KMS-11 (cell line): ENCODE measurements at regions not wholly inside any gene's neighbourhood (a gene's known extent, or its start where the extent isn't known, plus 50 kb on each side); places are given as distances from the start of the nearest gene placed in this dataset.

Source experiments
- H2AFZ ChIP-seq: fragments of 200-600 bp; sonication (generic); 2 replicates; pipeline ENCODE4 v1.6.1; 2016; ENCODE audit warnings: antibody characterized with exemption, mixed run types, low read depth
- H3K27ac ChIP-seq: fragments of 200-600 bp; sonication (generic); 2 replicates; pipeline ENCODE4 v1.6.1; 2016; ENCODE audit warnings: mild to moderate bottlenecking, mixed run types
- H3K27me3 ChIP-seq: fragments of 200-600 bp; sonication (generic); 2 replicates; pipeline ENCODE4 v1.6.1; 2017; ENCODE audit warnings: mild to moderate bottlenecking, low read depth, mixed run types, moderate library complexity; ENCODE audit not compliant: insufficient read depth
- H3K36me3 ChIP-seq: fragments of 200-600 bp; sonication (generic); 2 replicates; pipeline ENCODE4 v1.6.1; 2017; ENCODE audit warnings: mild to moderate bottlenecking, mixed run types; ENCODE audit not compliant: insufficient read depth
- H3K4me1 ChIP-seq: fragments of 200-600 bp; sonication (generic); 2 replicates; pipeline ENCODE4 v1.6.1; 2016; ENCODE audit warnings: mild to moderate bottlenecking, low read depth, mixed run types; ENCODE audit not compliant: poor library complexity, severe bottlenecking
- H3K4me2 ChIP-seq: fragments of 200-600 bp; sonication (generic); 2 replicates; pipeline ENCODE4 v1.7.0; 2016; ENCODE audit warnings: mild to moderate bottlenecking, mixed run types
- H3K4me3 ChIP-seq: fragments of 200-600 bp; sonication (generic); IDR thresholded peaks from 2 replicates; pipeline ENCODE4 v1.6.1; 2017; ENCODE audit warnings: low read depth, low read length, mixed read lengths; ENCODE audit not compliant: insufficient read depth
- H3K79me2 ChIP-seq: fragments of 200-600 bp; sonication (generic); 2 replicates; pipeline ENCODE4 v1.6.1; 2016; ENCODE audit warnings: low read depth, mixed run types; ENCODE audit not compliant: insufficient read depth
- H3K9ac ChIP-seq: fragments of 200-600 bp; sonication (generic); 2 replicates; pipeline ENCODE4 v1.6.1; 2016; ENCODE audit warnings: mild to moderate bottlenecking, mixed run types
- H4K20me1 ChIP-seq: fragments of 200-600 bp; sonication (generic); 2 replicates; pipeline ENCODE4 v1.6.1; 2016; ENCODE audit warnings: mild to moderate bottlenecking, mixed run types; ENCODE audit not compliant: insufficient read depth
- TF ChIP-seq, protein P1 (sequence below): fragments of 200-600 bp; sonication (generic); conservative IDR thresholded peaks from 2 replicates; pipeline ENCODE4 v1.6.1; 2017; ENCODE audit warnings: low read depth, mild to moderate bottlenecking, antibody characterized with exemption, low read length, moderate library complexity, mixed read lengths

GRCh38 chr13:76132532-76132931 lies 496.4 kb downstream of the LMO7 start:
- no peak overlapping the region for H3K9ac ChIP-seq
- H3K4me1 ChIP-seq, result no peaks in the 10 kb centered on the region
- H3K4me3 ChIP-seq, result no peak overlapping the region
- TF ChIP-seq, protein P1, sequence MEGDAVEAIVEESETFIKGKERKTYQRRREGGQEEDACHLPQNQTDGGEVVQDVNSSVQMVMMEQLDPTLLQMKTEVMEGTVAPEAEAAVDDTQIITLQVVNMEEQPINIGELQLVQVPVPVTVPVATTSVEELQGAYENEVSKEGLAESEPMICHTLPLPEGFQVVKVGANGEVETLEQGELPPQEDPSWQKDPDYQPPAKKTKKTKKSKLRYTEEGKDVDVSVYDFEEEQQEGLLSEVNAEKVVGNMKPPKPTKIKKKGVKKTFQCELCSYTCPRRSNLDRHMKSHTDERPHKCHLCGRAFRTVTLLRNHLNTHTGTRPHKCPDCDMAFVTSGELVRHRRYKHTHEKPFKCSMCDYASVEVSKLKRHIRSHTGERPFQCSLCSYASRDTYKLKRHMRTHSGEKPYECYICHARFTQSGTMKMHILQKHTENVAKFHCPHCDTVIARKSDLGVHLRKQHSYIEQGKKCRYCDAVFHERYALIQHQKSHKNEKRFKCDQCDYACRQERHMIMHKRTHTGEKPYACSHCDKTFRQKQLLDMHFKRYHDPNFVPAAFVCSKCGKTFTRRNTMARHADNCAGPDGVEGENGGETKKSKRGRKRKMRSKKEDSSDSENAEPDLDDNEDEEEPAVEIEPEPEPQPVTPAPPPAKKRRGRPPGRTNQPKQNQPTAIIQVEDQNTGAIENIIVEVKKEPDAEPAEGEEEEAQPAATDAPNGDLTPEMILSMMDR, result no peak
- H3K4me2 ChIP-seq, result no peak overlapping the region
- H2AFZ ChIP-seq, result no peak overlapping the region
- H3K27ac ChIP-seq, result no peak overlapping the region
- no peaks in the 10 kb centered on the region for H3K79me2 ChIP-seq
- no peaks in the 10 kb centered on the region for H3K27me3 ChIP-seq
- no peaks in the 10 kb centered on the region for H4K20me1 ChIP-seq
- no peaks in the 10 kb centered on the region for H3K36me3 ChIP-seq

- Histone ChIP-seq H3K4me3 (no peak overlapping the region), H3K79me2 (no peaks in the 10 kb centered on the region), H2AFZ (no peak overlapping the region), H4K20me1 (no peaks in the 10 kb centered on the region), H3K4me1 (no peaks in the 10 kb centered on the region), H3K9ac (no peak overlapping the region), H3K27ac (no peak overlapping the region), H3K27me3 (no peaks in the 10 kb centered on the region), H3K36me3 (no peaks in the 10 kb centered on the region), H3K4me2 (no peak overlapping the region)
- TF ChIP-seq, protein P1, result no peak
Observed at GRCh38 chr13:76131551-76131950, 495.4 kb downstream of the LMO7 start.

DNA sequence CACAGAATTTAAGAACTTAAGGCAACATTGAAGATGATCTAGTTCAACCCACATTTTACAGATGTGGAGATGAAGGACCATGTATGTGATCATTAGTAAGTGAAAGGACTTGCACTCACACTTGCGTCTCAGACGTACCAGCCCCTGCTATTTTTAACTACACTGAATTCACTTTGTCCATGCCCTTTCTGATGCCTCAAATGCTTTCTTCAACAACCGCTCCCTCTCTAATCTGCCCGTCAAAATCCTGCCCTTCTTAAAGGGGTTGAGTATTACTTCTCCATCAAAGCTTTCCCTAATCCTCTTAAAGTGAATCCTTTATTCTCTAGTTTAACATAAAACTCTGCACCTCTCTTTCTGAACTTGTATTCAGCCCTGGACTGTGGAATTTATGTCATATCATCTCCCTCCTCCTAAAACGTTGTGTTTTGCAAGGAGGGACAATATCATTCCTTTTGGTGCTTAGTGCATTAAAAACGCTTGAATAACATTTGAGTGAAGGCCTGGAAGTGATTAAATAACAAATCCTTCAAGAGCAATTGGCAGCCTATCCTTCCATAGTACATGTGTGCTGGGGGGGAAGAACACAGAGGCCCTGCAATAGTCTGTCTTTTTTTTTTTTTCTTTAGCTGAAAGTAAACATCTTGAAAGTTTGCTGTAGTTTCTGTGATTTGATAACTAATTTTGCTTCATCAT lies 493.3 kb downstream of the LMO7 start:
- Histone ChIP-seq H2AFZ (no peak overlapping the region), H3K36me3 (no peaks in the 10 kb centered on the region), H3K27ac (no peak overlapping the region), H4K20me1 (no peaks in the 10 kb centered on the region), H3K27me3 (no peaks in the 10 kb centered on the region), H3K9ac (no peak overlapping the region), H3K4me3 (no peak overlapping the region), H3K4me2 (no peak overlapping the region), H3K4me1 (no peaks in the 10 kb centered on the region), H3K79me2 (no peaks in the 10 kb centered on the region)
- TF ChIP-seq, protein P1, result no peak

GRCh38 chr13:76127922-76128321 lies 491.8 kb downstream of the LMO7 start:
- Histone ChIP-seq H3K79me2 (no peaks in the 10 kb centered on the region), H3K36me3 (no peaks in the 10 kb centered on the region), H3K27me3 (no peaks in the 10 kb centered on the region), H4K20me1 (no peaks in the 10 kb centered on the region), H3K27ac (no peak overlapping the region), H3K4me3 (no peak overlapping the region), H3K9ac (no peak overlapping the region), H2AFZ (no peak overlapping the region), H3K4me2 (no peak overlapping the region), H3K4me1 (no peaks in the 10 kb centered on the region)
- TF ChIP-seq, protein P1, result no peak
